Mucosa of gallbladder (tissue), 1 donor: ENCODE measurements at regions not wholly inside any gene's neighbourhood (a gene's known extent, or its start where the extent isn't known, plus 50 kb on each side); places are given as distances from the start of the nearest gene placed in this dataset.

Experiments
- DNase-seq: peaks from one replicate; pipeline ENCODE4 v3.0.0-alpha.2; 2020; ENCODE audit warnings: low spot score
- donor health status: DM: no; HTN: no; CAD: no.

DNA sequence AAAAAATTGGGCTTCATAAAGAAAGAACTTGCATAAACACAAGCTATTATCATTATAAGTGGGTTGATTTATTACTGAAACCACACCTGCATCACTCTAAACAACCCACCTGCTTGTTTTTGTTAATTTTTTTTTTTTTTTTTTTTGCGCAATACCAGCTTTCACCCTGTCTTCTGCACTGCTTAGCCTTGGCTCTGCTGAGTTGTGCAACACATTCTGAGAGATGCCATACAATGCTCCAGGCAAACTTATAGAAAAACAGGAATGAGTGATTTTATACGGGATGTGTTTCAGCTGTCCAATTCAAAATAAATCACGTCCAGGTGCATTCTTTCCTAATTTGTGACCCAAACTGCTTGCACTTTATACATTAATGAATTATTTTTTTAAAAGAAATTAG lies 923.6 kb downstream of the GATA3 start:
- no peak for DNase-seq

- DNase-seq: no peak
These were observed 925.5 kb downstream of the GATA3 start for GRCh38 chr10:8979976-8980375.

- DNase-seq: no peak
These were observed 926.8 kb downstream of the GATA3 start for GRCh38 chr10:8981277-8981676.

DNA sequence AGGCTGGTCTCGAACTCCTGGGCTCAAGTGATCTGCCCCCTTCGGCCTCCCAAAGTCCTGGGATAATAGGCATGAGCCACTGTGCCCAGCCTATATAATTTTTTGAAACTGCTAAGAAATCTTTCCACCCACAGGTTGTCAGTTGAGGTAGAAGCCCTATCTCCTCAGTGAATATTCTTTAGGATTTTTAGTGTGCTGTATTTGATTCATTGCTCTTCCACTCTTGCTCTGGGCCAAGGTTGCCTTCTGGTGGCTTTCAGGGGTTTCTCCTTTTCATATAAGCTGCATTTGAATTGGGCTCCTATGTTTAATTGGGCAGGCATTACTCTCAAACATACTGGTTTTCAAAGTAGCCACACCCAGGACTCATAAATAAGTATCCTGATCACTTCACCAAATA lies 931.2 kb downstream of the GATA3 start:
- no peak for DNase-seq

GRCh38 chr10:8986975-8987374 lies 932.5 kb downstream of the GATA3 start:
- DNase-seq: no peak

DNA sequence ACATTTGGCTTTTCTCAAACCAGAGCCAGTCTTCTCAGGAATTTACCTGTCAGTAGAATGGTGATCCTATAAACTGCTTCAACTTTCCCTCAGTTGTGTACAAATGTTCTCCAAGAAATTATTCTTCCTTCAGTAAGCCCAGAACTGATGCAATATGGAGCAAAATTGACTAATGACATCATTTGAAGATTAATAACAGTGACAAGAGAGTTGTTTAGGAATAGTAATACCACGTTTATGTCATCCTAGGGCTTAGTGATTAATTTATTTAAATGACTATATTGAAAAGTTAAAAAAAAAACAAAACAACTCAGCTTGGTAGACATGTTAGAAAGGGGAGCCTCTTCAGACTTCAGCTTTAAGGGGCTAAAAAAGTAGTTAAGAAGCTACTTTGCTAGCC lies 933.2 kb downstream of the GATA3 start:
- no peak for DNase-seq

- no peak for DNase-seq
These were observed 935.9 kb downstream of the GATA3 start for GRCh38 chr10:8990280-8990987.

DNA sequence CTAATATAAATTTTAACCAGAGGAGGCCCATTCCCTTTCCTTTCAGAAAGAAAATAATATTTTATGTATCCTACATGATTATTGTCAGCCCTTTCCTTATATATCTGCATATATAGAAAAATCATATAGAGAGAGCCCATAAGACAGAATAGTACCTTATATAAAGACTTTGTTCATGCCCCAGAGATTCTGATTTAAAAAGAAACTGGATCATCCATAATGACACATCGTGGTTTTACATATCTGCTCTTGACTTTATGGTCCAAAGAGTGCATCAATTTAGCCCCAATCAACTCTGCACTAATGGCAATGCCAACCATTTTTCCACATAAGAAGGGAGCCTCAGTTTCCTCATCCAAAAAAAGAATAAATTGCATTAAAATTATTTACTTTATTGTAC lies 937.5 kb downstream of the GATA3 start:
- DNase-seq: no peak

DNA sequence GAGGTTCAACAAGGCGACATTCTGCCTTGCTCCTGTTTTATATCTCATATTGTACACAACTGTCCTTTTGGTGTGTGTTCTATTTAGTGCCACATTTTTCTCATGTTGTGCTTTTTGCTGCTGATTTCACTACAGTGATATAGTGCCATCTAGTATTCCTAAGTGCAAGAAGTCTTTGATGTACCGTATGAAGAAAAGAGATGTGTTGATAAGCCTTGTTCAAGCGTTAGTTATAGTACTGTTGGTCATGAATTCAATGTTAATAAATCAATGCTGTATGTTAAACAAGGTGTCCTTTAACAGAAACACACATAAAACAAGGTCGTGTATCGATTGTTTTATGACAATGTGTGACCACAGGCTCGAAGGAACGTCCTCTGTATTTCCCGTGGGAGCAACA lies 939.4 kb downstream of the GATA3 start:
- no peak for DNase-seq

DNA sequence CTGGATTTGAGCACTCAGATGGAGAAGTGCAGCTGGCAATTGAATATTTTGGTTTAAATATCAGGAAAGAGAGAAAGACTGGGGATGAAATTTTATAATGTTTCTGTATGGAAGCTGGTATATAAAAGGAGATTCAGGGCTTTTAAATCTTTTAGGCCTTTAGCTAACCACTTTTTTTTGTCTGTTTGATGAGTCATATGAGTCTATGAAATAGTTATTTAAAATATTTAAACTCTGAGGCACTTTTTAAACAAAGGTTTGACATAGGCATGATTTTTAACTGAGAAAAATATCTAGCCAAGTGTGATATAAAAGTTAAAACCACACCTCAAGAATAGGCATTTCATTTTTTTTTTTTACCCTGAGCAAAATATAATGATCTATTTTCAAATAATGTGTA lies 944.3 kb downstream of the GATA3 start:
- no peak for DNase-seq

GRCh38 chr10:9003122-9003521 lies 948.6 kb downstream of the GATA3 start:
- no peak for DNase-seq

DNA sequence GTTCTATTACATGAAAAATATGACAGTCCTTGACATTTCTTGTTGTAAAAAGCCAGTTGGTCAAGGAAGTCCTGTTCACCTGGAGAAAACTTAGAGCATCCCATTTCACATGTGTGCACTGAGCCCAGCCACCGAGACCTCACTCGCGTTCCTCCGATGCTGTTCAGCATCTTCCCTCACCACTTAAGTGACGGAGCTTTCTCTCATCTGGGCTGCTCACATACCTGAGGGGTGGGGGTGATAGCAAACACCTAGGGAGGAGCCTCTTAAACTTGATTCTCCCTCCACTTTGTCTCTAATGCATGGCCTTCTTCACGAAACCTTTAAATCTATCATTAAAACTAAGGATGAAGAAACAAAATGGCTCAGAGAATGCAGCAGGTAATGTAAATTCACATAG lies 950.2 kb downstream of the GATA3 start:
- DNase-seq: no peak

- DNase-seq: no peak
These were observed 955.0 kb downstream of the GATA3 start for GRCh38 chr10:9009505-9009904.

DNA sequence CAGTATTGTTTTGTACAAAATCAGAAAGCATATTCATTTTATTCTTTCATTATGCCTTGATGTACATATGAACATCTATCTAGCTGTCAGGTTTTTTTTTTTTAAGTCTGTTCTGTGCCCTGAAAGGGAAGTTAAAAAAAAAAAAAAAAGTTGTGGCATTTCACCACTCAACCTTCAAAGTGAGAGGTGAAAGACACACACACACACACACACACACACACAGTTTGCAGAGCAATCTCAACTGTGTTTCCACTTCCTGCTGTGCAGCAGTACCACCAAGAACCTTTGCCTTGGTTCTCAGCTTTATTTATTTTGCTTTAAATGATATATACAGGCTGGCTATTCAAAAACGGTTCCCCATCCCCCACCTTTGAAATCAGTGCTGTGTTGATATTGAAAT lies 955.6 kb downstream of the GATA3 start:
- DNase-seq: no peak

DNA sequence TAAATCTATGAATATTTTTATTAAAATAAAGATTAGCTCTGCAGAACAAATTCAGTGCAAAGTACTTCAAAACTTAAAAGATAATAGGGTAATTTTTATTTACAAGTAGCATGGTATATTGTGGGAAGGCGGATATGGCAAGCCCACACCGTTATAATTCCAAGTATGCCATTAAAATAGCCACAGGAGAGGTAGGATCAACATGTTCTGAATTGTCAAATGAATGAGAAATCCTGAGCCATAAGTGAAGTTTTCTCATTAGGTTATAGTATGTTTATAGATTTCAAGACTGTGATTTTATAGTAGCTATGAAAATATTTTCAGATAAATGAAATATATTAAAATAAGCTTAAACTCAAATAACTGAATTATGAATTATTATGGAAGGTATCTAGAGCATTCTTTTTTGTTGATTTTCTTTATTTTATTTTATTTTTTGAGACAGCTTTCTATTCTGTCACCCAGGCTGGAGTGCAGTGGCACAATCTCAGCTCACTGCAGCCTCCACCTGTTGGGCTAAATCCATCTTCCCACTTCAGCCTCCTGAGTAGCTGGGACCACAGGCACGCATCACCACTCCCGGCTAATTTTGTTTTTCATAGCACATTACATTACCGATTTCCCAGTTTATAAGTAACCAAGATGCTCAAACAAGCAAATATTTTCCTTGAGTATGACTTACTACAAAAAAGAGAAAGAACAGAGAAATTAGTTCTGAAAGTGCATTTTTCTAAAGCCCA lies 956.6 kb downstream of the GATA3 start:
- no peak for DNase-seq

DNA sequence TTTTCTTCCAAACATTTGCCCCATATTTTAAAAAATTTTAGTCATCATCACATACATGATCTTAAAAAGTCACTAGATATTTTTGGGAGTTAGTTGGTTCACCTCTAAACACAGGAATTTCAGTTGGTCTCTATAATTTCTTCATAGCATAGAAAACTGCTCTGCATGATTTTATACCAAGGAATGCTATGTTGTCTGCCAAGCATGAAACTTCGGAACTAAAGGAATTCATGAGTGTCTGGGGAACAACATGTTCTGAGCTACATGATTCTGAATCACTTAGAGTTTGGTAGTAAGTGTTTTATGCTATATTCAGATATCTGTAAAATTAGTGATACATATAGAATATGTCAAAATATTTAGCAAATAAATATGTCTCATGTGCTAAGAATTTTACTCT lies 957.8 kb downstream of the GATA3 start:
- no peak for DNase-seq

DNA sequence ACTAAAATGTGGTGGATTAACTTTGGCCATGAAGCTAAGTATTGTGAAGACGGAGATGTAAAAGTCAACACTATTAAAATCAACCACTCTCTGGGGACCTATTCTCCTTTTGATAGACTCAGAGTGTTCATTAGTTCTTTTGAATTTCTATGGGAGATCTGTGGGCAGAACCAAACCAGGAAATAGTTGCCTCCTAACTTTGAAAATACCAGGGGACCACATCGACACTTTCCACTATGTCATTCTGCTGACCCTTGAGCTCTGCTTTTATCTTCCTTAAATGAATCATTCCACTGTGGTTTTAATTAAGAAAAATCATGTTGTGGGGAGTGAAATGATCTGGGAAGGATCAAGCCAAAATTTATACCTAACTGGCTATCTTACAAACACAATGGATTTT lies 960.5 kb downstream of the GATA3 start:
- no peak for DNase-seq

- no peak for DNase-seq
These were observed 961.0 kb downstream of the GATA3 start for GRCh38 chr10:9015447-9015846.

GRCh38 chr10:9016930-9017329 lies 962.4 kb downstream of the GATA3 start:
- DNase-seq: no peak

GRCh38 chr10:9018195-9019173 lies 964.0 kb downstream of the GATA3 start:
- DNase-seq: no peak

- no peak for DNase-seq
These were observed 968.7 kb downstream of the GATA3 start for GRCh38 chr10:9023206-9023605.

- no peak for DNase-seq
These were observed 969.7 kb downstream of the GATA3 start for GRCh38 chr10:9024210-9024609.
